ENCODE measurements at regions not wholly inside any gene's neighbourhood (a gene's known extent, or its start where the extent isn't known, plus 50 kb on each side); places are given as distances from the start of the nearest gene placed in this dataset.

DNA sequence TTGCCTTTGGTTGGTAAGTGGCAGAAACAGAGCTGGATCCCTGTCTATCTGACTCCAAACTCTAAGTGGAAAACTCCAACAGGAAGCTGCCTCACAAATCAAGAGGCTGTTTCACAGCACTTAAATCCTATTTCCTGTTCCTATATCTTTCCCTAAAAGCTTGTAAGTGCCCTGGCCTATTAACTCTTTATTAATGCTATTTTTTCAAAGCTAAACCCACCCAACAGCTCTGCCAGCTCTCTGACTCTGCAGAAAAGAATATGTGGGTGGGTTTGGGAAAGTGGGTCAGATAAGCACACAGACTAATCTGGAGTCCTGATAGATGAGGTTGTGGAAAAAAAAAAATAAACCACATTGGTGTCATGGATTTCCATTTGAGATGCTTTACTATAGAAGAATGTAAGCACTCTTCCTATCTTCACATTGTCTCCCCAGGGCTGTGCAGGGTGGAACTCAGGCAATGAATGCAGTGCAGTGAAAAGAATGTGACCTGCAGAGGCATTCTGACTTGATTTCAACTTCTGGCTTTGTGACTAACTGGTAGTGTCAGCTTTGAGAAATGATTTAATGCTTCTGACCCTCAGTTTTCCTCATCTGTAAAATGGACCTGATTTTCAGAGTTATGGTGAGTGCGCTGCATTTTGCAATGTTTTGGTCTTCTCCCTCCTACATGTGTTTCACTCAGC is 125.6 kb downstream of the AASDHPPT start:
- ChIA-PET CTCF (interaction anchor here (1.1 kb wide), 1 partner anchor 12 kb away, joined by 5 read pairs; no protein-coding TSS in a partner anchor), POLR2A (no interaction called here)
- Histone ChIP-seq H3K9me3 (ENCODE audit: control insufficient read depth, insufficient read depth, low read depth, low read length) (no peaks in the 10 kb centered on the region), H3K36me3 (ENCODE audit: control insufficient read depth in 2 of 2, insufficient read depth in 1 of 2, low read length in 2 of 2) (no peaks in the 10 kb centered on the region), H3K4me1 (ENCODE audit: control insufficient read depth, insufficient read depth, low read length) (no peaks in the 10 kb centered on the region), H3K27ac (ENCODE audit: extremely low read depth, low read depth, low read length) (no peak overlapping the region), H3K4me3 (ENCODE audit: low read depth, low read length) (no peak overlapping the region)
- TF ChIP-seq ZNF335 (tag by site-specific recombination; conservative IDR thresholded peaks at IDR 0.05): no peak
- TF ChIP-seq REPIN1 (tag by site-specific recombination; IDR thresholded peaks at IDR 0.05; ENCODE audit: low read depth): no peak
- TF ChIP-seq ZNF585B (tag by site-specific recombination; IDR thresholded peaks at IDR 0.05): no peak
- no peak for TF ChIP-seq MZF1 (tag by site-specific recombination; IDR thresholded peaks at IDR 0.05; ENCODE audit: borderline replicate concordance)
- TF ChIP-seq, protein P1, sequence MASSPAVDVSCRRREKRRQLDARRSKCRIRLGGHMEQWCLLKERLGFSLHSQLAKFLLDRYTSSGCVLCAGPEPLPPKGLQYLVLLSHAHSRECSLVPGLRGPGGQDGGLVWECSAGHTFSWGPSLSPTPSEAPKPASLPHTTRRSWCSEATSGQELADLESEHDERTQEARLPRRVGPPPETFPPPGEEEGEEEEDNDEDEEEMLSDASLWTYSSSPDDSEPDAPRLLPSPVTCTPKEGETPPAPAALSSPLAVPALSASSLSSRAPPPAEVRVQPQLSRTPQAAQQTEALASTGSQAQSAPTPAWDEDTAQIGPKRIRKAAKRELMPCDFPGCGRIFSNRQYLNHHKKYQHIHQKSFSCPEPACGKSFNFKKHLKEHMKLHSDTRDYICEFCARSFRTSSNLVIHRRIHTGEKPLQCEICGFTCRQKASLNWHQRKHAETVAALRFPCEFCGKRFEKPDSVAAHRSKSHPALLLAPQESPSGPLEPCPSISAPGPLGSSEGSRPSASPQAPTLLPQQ (tag by site-specific recombination; IDR thresholded peaks at IDR 0.05): no peak
- no peak for TF ChIP-seq ZNF514 (tag by site-specific recombination; IDR thresholded peaks at IDR 0.05)
- TF ChIP-seq, protein P2, sequence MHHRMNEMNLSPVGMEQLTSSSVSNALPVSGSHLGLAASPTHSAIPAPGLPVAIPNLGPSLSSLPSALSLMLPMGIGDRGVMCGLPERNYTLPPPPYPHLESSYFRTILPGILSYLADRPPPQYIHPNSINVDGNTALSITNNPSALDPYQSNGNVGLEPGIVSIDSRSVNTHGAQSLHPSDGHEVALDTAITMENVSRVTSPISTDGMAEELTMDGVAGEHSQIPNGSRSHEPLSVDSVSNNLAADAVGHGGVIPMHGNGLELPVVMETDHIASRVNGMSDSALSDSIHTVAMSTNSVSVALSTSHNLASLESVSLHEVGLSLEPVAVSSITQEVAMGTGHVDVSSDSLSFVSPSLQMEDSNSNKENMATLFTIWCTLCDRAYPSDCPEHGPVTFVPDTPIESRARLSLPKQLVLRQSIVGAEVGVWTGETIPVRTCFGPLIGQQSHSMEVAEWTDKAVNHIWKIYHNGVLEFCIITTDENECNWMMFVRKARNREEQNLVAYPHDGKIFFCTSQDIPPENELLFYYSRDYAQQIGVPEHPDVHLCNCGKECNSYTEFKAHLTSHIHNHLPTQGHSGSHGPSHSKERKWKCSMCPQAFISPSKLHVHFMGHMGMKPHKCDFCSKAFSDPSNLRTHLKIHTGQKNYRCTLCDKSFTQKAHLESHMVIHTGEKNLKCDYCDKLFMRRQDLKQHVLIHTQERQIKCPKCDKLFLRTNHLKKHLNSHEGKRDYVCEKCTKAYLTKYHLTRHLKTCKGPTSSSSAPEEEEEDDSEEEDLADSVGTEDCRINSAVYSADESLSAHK (tag by site-specific recombination; IDR thresholded peaks at IDR 0.05): no peak
- TF ChIP-seq, protein P3, sequence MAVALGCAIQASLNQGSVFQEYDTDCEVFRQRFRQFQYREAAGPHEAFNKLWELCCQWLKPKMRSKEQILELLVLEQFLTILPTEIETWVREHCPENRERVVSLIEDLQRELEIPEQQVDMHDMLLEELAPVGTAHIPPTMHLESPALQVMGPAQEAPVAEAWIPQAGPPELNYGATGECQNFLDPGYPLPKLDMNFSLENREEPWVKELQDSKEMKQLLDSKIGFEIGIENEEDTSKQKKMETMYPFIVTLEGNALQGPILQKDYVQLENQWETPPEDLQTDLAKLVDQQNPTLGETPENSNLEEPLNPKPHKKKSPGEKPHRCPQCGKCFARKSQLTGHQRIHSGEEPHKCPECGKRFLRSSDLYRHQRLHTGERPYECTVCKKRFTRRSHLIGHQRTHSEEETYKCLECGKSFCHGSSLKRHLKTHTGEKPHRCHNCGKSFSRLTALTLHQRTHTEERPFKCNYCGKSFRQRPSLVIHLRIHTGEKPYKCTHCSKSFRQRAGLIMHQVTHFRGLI (tag by site-specific recombination; IDR thresholded peaks at IDR 0.05): no peak
- TF ChIP-seq, protein P4, sequence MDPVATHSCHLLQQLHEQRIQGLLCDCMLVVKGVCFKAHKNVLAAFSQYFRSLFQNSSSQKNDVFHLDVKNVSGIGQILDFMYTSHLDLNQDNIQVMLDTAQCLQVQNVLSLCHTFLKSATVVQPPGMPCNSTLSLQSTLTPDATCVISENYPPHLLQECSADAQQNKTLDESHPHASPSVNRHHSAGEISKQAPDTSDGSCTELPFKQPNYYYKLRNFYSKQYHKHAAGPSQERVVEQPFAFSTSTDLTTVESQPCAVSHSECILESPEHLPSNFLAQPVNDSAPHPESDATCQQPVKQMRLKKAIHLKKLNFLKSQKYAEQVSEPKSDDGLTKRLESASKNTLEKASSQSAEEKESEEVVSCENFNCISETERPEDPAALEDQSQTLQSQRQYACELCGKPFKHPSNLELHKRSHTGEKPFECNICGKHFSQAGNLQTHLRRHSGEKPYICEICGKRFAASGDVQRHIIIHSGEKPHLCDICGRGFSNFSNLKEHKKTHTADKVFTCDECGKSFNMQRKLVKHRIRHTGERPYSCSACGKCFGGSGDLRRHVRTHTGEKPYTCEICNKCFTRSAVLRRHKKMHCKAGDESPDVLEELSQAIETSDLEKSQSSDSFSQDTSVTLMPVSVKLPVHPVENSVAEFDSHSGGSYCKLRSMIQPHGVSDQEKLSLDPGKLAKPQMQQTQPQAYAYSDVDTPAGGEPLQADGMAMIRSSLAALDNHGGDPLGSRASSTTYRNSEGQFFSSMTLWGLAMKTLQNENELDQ (tag by site-specific recombination; IDR thresholded peaks at IDR 0.05; ENCODE audit: low read depth): no peak
- TF ChIP-seq ZBTB1 (tag by site-specific recombination; IDR thresholded peaks at IDR 0.05): no peak
- TF ChIP-seq, protein P5, sequence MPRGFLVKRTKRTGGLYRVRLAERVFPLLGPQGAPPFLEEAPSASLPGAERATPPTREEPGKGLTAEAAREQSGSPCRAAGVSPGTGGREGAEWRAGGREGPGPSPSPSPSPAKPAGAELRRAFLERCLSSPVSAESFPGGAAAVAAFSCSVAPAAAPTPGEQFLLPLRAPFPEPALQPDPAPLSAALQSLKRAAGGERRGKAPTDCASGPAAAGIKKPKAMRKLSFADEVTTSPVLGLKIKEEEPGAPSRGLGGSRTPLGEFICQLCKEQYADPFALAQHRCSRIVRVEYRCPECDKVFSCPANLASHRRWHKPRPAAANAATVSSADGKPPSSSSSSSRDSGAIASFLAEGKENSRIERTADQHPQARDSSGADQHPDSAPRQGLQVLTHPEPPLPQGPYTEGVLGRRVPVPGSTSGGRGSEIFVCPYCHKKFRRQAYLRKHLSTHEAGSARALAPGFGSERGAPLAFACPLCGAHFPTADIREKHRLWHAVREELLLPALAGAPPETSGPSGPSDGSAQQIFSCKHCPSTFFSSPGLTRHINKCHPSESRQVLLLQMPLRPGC (tag by site-specific recombination; IDR thresholded peaks at IDR 0.05): no peak
- TF ChIP-seq, protein P6, sequence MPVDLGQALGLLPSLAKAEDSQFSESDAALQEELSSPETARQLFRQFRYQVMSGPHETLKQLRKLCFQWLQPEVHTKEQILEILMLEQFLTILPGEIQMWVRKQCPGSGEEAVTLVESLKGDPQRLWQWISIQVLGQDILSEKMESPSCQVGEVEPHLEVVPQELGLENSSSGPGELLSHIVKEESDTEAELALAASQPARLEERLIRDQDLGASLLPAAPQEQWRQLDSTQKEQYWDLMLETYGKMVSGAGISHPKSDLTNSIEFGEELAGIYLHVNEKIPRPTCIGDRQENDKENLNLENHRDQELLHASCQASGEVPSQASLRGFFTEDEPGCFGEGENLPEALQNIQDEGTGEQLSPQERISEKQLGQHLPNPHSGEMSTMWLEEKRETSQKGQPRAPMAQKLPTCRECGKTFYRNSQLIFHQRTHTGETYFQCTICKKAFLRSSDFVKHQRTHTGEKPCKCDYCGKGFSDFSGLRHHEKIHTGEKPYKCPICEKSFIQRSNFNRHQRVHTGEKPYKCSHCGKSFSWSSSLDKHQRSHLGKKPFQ (tag by site-specific recombination; IDR thresholded peaks at IDR 0.05): no peak
- no peak for TF ChIP-seq ZNF664 (tag by site-specific recombination; IDR thresholded peaks at IDR 0.05)
- no peak for TF ChIP-seq KLF7 (tag by site-specific recombination; IDR thresholded peaks at IDR 0.05; ENCODE audit: borderline replicate concordance)
- TF ChIP-seq ZNF138 (tag by site-specific recombination; IDR thresholded peaks at IDR 0.05; ENCODE audit: borderline replicate concordance): no peak

All from HEK293 (cell line).